ENCODE measurements at regions not wholly inside any gene's neighbourhood (a gene's known extent, or its start where the extent isn't known, plus 50 kb on each side); places are given as distances from the start of the nearest gene placed in this dataset.

DNA sequence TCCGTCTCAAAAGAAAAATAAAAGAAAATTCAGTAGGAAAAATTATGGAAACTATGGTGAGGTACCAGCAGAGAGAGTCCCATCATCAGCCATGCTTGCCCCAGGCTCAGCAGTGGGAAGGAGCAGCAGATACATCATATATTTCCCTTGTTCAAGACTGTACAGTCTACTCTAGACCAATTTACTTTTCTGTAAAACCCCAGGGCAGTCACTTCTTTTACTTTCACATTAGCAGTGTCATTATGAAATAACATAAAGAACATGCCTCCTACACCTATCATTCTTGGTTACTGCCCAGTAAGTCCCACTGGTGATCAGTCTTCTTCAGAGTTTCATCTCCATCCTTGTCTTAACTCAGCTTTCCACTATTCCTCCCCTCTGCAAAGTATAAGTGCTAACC lies 1145.0 kb downstream of the MAT2B start:
- no peak for ATAC-seq

GRCh38 chr5:164651546-164652275 lies 1146.3 kb downstream of the MAT2B start:
- WGBS (ENCODE audit: low lambda C conversion rate), result 1% methylated on average over 7 of the region's 7 CpGs
- H3K36me3 ChIP-seq (replicated peaks in 1 of 2; ENCODE audit: control insufficient read depth in 1 of 2, insufficient read depth in 2 of 2, low read length in 2 of 2), result no peaks in the 10 kb centered on the region
- no TSS peak for BruUV-seq (replicated peaks)
- in situ Hi-C loops (cut with HindIII; ENCODE audit: extremely low pct_ligation_motif_present, low pct_unique_long_range_greater_than_20kb) (no loop called here), intact Hi-C loops (cut with micrococcal nuclease; ENCODE audit: unreplicated experiment) (no loop called here)
- no peak for ATAC-seq
- no peak overlapping the region for H3K4me2 ChIP-seq (ENCODE audit: low read depth, low read length)
- no peak overlapping the region for H2AFZ ChIP-seq (ENCODE audit: low read length)
- H3K4me1 ChIP-seq (ENCODE audit: insufficient read depth, low read length), result no peaks in the 10 kb centered on the region
- TF ChIP-seq NFYB (CRISPR knock-in tag; IDR thresholded peaks at IDR 0.05), result no peak
- TF ChIP-seq ZNF441 (CRISPR knock-in tag; IDR thresholded peaks at IDR 0.05; ENCODE audit: borderline replicate concordance), result no peak
- no peak for TF ChIP-seq ZNF570 (CRISPR knock-in tag; IDR thresholded peaks at IDR 0.05; ENCODE audit: borderline replicate concordance)
- no peak for TF ChIP-seq SMYD3 (CRISPR knock-in tag; IDR thresholded peaks at IDR 0.05)
- TF ChIP-seq NFYC (CRISPR knock-in tag; IDR thresholded peaks at IDR 0.05), result no peak
- no peak for TF ChIP-seq NR2C2 (CRISPR knock-in tag; IDR thresholded peaks at IDR 0.05; ENCODE audit: borderline replicate concordance)
- no peak for TF ChIP-seq BORCS8-MEF2B (CRISPR knock-in tag; IDR thresholded peaks at IDR 0.05)
- TF ChIP-seq HDAC2 (CRISPR knock-in tag; IDR thresholded peaks at IDR 0.05), result no peak
- no peak for TF ChIP-seq FLYWCH1 (CRISPR knock-in tag; IDR thresholded peaks at IDR 0.05)
- TF ChIP-seq, protein P1, sequence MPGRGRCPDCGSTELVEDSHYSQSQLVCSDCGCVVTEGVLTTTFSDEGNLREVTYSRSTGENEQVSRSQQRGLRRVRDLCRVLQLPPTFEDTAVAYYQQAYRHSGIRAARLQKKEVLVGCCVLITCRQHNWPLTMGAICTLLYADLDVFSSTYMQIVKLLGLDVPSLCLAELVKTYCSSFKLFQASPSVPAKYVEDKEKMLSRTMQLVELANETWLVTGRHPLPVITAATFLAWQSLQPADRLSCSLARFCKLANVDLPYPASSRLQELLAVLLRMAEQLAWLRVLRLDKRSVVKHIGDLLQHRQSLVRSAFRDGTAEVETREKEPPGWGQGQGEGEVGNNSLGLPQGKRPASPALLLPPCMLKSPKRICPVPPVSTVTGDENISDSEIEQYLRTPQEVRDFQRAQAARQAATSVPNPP (CRISPR knock-in tag; IDR thresholded peaks at IDR 0.05), result no peak
- no peak for TF ChIP-seq ZBTB34 (CRISPR knock-in tag; IDR thresholded peaks at IDR 0.05)
- no peak for TF ChIP-seq FOXA1 (IDR thresholded peaks at IDR 0.05)
- no peak for TF ChIP-seq FOXA1 (CRISPR knock-in tag; IDR thresholded peaks at IDR 0.05)
- TF ChIP-seq MED8 (CRISPR knock-in tag; IDR thresholded peaks at IDR 0.05; ENCODE audit: insufficient replicate concordance), result no peak
- no peak for TF ChIP-seq MTA3 (CRISPR knock-in tag; IDR thresholded peaks at IDR 0.05)
- no peak for TF ChIP-seq ZNF12 (CRISPR knock-in tag; IDR thresholded peaks at IDR 0.05)
- TF ChIP-seq ZNF776 (CRISPR knock-in tag; IDR thresholded peaks at IDR 0.05), result no peak
- no peak for TF ChIP-seq KLF13 (CRISPR knock-in tag; IDR thresholded peaks at IDR 0.05)
- H4K20me1 ChIP-seq (ENCODE audit: insufficient read depth, low read length), result no peaks in the 10 kb centered on the region
- DNase-seq (ENCODE audit: low spot score), result no peak
- no peak overlapping the region for H3K4me3 ChIP-seq (replicated peaks in 1 of 3; ENCODE audit: insufficient read depth in 1 of 3, low read depth in 2 of 3, low read length in 3 of 3)
- no peaks in the 10 kb centered on the region for H3K27me3 ChIP-seq (ENCODE audit: control insufficient read depth in 1 of 2, insufficient read depth in 2 of 2, low read length in 2 of 2)
- ChIA-PET POLR2A (no interaction called here), CTCF (ENCODE audit: low intra/inter-chr PET ratio, low total read pairs) (no interaction called here)
- FAIRE-seq, result no peak
- H3K27ac ChIP-seq (ENCODE audit: extremely low read length, insufficient read depth, low read length), result no peak overlapping the region
- H3K79me2 ChIP-seq (ENCODE audit: insufficient read depth, low read length), result no peaks in the 10 kb centered on the region
- no peak overlapping the region for H3K9ac ChIP-seq (ENCODE audit: insufficient read depth, low read depth, low read length)
- H3K9me3 ChIP-seq (ENCODE audit: low read length), result peaks cover 11% of the 10 kb centered on the region; the same call in 1 of the 2 replicates

More for the DNA sequence above, 1145.0 kb downstream of the MAT2B start:
- no peak overlapping the region for H3K4me3 ChIP-seq (replicated peaks in 1 of 3; ENCODE audit: insufficient read depth in 1 of 3, low read depth in 2 of 3, low read length in 3 of 3)
- peaks cover 11% of the 10 kb centered on the region; the same call in 1 of the 2 replicates for H3K9me3 ChIP-seq (ENCODE audit: low read length)
- ChIA-PET CTCF (ENCODE audit: low intra/inter-chr PET ratio, low total read pairs) (no interaction called here), POLR2A (no interaction called here)
- no peak for TF ChIP-seq SIN3B (IDR thresholded peaks at IDR 0.05; ENCODE audit: low read length)
- in situ Hi-C loops (cut with HindIII; ENCODE audit: extremely low pct_ligation_motif_present, low pct_unique_long_range_greater_than_20kb), result no loop called here
- intact Hi-C loops (cut with micrococcal nuclease; ENCODE audit: unreplicated experiment), result no loop called here
- no peak overlapping the region for H3K9ac ChIP-seq (ENCODE audit: insufficient read depth, low read depth, low read length)
- H3K27ac ChIP-seq (ENCODE audit: extremely low read length, insufficient read depth, low read length), result no peak overlapping the region
- no peaks in the 10 kb centered on the region for H3K27me3 ChIP-seq (ENCODE audit: control insufficient read depth in 1 of 2, insufficient read depth in 2 of 2, low read length in 2 of 2)
- WGBS (ENCODE audit: low lambda C conversion rate), result 0% methylated on average over 1 of the region's 1 CpG
- BruUV-seq (replicated peaks), result no TSS peak
- no peak overlapping the region for H2AFZ ChIP-seq (ENCODE audit: low read length)
- FAIRE-seq (no peak), DNase-seq (ENCODE audit: low spot score) (no peak)
- H3K79me2 ChIP-seq (ENCODE audit: insufficient read depth, low read length), result no peaks in the 10 kb centered on the region
- H3K4me2 ChIP-seq (ENCODE audit: low read depth, low read length), result no peak overlapping the region
- H3K36me3 ChIP-seq (replicated peaks in 1 of 2; ENCODE audit: control insufficient read depth in 1 of 2, insufficient read depth in 2 of 2, low read length in 2 of 2), result no peaks in the 10 kb centered on the region
- no peaks in the 10 kb centered on the region for H4K20me1 ChIP-seq (ENCODE audit: insufficient read depth, low read length)
- no peaks in the 10 kb centered on the region for H3K4me1 ChIP-seq (ENCODE audit: insufficient read depth, low read length)
